ENCODE measurements at regions not wholly inside any gene's neighbourhood (a gene's known extent, or its start where the extent isn't known, plus 50 kb on each side); places are given as distances from the start of the nearest gene placed in this dataset.

DNA sequence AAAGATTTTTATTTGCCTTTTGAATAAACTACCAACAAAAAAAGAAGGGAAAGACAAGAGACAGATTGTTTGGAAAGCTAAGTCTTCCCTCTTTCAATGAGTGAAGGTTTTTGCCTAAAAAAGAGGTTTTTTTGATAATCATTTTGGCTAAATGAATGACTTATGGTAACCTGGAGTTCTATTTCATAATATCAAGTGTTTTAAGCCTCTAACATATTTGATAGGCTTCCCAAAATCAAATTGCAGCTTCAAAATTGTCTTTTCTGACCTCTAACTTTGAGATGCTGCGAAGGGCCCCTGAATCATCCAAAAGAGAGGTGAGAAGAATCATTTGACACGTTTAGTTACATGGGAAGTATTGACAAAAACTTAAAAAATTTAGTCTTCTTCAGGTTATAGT, 53.0 kb upstream of the NAMPT start:
- no peak for FAIRE-seq

DNA sequence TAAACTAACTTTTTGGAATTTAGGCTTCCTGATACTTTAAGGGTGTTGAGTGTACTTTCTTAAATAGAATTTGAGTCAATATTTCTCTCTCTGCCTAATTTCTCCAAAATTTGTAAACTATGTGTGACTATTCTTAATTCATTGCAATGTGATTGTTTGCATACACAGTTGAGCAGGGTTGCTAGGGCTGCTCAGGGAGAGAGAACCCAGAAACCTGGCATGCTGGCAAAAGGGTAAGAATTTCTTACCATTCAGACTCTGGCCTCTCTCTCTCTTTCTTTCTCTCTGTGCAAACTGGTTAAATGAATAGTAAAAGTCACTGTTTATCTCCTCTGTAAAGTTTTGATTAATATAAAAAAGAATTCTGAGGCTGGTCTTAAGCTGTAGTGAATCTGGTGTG, 51.0 kb upstream of the NAMPT start:
- no peak for FAIRE-seq
